Activated CD4-positive, alpha-beta T cell treated with anti-CD3 and anti-CD28 coated beads for 48 hours (primary cell): ENCODE measurements at regions not wholly inside any gene's neighbourhood (a gene's known extent, or its start where the extent isn't known, plus 50 kb on each side); places are given as distances from the start of the nearest gene placed in this dataset.

Experiments
- DNase-seq: peaks from one replicate; pipeline ENCODE4 v3.0.0-alpha.2; 2020

DNA sequence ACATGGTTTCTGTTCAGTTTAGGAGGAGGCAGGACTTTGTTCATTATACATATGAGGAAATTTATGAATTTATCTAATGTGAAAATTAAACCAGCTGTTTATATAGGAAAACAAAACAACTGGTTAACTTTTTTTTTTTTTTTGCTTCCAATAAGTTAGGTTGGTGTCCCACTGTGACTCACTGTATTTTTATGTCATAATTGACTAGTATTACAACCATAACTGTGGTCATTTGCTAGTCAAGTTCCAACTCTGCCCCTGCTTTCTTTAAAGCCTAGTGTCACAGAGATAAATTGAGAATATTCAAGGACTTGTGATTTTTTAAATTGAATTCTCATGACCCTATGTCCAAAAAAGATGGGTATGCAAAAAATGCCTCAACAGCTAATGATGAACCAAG is 227.7 kb downstream of the BCAT1 start:
- no peak for DNase-seq

DNA sequence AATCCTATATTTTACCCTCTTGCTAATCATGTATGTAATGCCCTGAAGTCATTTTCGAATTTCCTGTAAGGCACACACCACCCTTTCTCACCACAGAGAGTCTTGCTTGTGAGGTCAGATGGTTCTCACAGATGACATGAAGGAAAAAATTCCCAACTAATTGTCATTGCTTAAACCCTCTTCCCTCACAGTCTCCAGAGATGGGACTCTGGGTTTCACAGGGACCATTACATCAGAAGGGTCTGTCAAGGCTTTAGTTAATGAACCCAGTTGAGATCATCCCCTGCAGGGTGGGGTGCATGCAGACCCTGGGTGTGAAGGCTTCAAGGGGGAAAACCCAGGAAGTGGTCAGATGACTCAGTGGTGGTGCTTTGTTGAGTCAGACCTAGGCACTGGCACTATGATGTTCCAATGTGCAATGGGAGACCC is 229.6 kb downstream of the BCAT1 start:
- peak; percentile 61 for DNase-seq

- DNase-seq = no peak
Observed at GRCh38 chr12:24718617-24719016, 230.3 kb downstream of the BCAT1 start.

- DNase-seq = no peak
Observed at GRCh38 chr12:24714237-24714636, 234.7 kb downstream of the BCAT1 start.

DNA sequence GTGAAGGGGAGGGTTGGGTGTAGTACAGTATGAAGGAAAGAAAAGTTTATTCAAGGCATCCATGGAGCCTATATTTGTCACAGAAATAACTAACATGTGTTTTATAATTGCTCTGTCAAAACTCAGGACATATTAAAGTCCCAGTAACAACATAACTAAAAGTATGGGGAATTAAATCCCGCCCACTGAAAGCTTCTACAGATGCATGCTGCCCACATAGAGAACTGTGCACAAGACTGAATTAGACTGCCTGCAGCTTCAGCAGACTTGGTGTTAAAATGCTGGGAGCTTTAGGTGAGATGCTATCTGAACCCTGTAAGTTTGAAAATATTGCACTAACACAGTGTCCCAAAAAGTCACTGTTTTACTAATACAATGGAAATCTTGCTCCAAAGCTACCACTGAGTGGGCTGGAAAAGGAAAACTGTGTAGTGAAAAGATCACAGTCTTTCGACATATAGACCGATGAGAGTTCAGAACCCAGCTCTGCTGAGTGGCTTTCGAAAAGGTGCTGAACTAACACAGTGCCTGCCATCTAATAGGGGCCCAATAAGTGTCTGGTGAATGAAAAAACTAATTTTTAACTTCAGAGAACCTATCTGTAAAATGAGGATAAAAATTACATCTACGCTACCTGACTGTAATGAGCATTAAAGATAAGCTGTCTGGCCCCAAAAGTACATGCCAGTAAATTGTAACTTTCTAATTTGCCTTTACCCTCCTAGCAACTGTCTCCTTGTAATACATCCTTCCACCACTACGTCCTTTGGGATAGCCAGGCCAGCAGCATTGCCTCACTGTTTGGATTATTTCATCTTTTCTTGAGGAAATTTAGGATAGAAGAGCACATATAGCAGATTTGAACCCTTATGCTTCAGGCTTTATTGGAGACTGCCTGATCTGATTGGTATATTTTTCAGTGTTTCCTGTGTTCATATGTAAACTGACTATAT is 237.6 kb downstream of the BCAT1 start:
- no peak for DNase-seq

GRCh38 chr12:24709216-24709615 is 239.7 kb downstream of the BCAT1 start:
- DNase-seq = no peak

DNA sequence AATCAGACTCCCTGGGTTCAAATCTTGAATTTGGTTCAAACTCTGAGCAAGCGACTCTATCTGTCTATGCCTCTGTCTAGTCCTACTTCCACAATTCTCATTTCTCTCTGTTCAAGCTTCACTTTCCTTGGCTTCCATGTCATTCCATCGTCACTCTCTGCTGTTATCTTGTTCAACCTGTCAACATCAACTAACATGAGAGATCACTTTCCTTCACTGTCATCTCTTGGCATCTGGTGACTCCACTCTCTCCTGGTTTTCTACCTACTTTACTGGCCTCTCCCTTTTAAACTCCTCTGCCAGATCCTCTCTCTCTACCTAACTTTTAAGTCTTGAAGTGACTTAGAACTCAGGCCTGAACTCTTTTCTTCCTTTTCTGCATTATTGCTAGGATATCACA is 240.2 kb downstream of the BCAT1 start:
- no peak for DNase-seq

DNA sequence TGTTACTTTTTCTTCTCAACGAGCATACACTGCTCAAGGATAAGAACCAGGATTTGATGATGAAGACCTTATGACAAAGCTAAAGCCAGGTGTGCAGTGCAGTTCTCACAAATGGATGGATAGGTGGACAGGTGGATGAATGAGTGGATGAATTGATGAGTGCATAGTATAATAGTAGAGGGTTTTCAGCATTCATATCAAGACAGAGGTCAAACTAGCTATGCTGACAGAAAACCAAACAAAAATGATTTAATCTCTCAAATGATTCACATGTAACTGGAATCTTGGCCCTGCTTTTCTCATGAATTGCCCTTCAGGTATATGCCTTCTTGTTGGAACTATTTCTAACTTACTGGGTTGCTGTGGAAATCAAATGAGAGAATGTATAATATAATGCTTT is 240.9 kb downstream of the BCAT1 start:
- DNase-seq = no peak

- DNase-seq = no peak
Observed at GRCh38 chr12:24707334-24707733, 241.6 kb downstream of the BCAT1 start.

DNA sequence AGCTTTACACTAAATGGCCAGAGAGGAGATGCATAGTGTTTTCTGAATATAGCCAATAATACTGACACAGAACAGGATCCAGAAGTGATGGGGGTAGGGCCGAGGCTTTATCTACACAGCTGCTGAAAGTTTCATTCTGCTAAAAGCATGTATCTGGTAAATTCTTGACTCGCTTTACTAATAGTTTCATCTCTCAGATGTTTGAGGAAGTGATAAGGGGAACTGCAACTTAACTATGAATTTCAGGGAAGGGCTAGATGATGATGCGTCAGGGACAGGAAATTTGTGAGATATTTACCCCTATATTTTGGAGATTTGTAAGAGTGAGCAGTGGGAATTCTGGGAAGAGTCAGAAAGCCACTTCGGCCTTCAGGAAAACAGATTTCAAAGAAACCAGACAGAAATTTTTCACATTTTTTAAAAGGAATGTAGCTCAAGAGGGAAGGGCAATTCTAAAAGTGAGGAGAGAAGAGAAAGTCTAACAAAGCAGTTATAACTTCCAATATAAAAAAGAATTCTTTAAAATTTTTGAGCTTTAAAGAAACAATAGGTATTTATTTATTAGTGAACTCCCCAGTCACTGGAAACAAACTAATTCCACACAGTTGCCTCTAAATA is 243.1 kb downstream of the BCAT1 start:
- DNase-seq = no peak

DNA sequence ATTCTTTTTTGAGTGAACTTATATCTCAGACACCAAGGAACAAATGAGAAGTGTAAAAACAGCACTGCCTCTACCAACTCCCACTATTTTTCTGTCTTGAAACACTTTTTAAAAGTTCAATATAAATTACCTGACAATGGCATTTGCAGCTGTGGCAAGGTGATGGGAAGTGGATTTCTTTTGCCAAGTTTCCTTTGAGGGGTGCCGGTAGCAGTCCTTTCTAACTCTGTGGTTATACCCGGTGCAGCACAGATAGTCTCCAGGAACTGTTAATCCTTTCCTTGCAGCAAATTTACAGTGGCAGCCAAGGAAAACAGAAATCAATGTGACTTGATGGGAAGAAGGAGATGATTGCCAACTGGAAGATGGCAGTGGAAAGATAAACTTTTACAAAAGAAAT is 243.7 kb downstream of the BCAT1 start:
- DNase-seq = no peak

GRCh38 chr12:24701343-24701742 is 247.6 kb downstream of the BCAT1 start:
- DNase-seq = no peak

DNA sequence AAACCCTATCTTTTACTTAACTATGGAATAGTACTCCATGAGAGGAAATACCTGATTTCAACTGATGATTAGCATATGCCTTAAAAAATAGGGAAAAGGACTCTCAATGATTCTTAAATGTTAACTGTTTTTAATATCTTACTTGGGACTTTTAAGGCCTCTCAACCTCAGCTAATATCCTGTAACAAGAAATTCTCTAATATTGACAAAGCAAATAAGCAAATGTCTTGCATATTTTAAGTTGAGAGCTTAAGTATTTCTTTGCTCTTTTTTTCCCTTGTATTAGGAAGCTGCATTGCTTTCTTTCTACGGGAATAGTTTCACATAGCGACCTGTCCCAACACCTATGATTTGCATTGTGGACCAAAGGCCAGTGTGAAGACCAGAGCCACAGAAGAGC is 249.9 kb downstream of the BCAT1 start:
- no peak for DNase-seq

- no peak for DNase-seq
Observed at GRCh38 chr12:24697769-24698168, 251.1 kb downstream of the BCAT1 start.

DNA sequence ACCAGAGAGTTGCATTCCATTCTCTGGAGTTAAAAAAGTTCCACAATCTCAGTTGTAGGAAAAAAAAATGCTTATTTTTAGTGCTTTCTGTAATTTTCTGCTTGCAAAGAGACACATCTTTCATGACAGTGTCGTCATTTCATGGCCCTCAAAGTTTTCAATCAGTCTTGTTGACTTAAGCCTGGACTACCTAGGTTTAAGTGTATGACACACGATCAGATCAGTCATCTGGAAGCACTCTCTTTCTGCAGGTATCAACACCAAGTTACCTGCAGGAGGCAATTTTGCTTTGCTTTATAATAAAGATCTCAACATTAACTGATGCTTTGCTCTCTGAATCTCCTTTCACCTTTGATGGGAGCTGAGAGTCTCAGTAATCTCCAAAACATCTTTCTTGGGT is 251.6 kb downstream of the BCAT1 start:
- DNase-seq = no peak

- DNase-seq = no peak
Observed at GRCh38 chr12:24696800-24697199, 252.1 kb downstream of the BCAT1 start.

DNA sequence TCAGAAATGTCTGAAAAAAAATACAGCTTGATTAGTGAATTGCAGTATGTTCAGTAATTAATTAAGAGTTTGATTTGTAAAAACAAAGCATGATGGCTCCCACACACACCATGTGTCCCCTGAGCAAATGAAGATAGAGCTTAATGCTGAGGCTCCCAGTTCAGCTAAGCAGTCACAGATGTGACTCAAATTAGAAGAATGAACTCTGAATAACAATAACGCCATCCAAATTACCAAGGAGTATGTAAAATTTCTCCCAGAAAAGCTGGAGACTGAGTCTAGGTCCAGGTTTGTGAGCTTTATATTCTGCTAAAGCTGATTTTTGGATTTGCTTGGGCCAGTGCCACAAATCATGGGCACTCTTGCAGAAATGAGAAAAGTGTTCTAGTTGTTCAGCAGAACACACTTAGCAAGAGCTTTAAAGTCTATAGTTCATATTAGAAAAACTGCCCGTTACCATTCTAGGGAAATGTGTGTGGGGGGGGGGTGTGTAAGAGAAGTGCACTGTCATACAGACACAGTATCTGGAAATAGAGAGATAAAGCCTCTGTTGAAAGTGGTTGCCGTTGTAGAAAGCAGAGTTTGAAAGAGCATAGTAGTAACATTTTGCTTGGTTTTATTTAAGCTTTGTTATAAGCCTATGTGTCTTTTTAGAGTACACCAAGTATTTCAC is 253.1 kb downstream of the BCAT1 start:
- DNase-seq = no peak

- DNase-seq = no peak
Observed at GRCh38 chr12:24695103-24695502, 253.8 kb downstream of the BCAT1 start.

DNA sequence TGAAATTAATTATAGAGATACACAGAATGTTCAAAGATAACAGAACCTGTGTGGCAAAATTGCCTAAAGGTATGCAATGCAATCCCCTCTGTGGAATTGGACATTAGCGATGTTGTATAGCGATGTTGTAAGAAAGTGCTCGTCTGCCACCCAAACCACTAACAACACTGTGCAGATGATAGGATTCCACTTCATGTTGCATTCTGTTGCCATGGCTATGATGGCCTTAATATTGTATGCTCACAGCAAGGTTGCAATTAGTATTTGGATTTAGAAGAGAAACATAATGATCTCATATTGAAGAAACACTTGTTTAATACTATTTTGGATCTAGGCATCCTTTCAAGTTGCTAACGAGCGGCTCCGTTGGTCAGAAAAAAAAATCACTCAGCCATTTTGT is 260.3 kb downstream of the BCAT1 start:
- DNase-seq = no peak

- no peak for DNase-seq
Observed at GRCh38 chr12:24681570-24681969, 267.3 kb downstream of the BCAT1 start.

DNA sequence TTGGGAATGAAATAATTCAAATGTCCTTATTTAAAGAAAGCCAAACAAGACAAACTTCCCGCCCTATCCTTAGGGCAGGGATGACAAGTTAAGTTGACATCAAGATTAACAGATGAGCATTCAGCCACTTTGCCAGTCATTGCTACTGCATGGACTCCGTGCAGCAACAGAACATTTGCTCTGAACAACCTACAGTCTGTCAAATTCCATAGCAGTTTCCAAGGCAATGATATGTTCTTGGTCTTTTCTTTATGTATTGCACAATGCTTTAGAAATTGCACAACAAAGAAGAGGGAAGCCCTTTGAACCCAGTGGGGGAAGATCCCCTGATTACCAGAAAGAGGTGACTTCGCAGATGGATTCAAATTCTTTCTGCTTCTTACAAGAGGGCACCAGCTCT is 269.8 kb downstream of the BCAT1 start:
- no peak for DNase-seq

GRCh38 chr12:24678436-24678835 is 270.5 kb downstream of the BCAT1 start:
- DNase-seq = no peak

DNA sequence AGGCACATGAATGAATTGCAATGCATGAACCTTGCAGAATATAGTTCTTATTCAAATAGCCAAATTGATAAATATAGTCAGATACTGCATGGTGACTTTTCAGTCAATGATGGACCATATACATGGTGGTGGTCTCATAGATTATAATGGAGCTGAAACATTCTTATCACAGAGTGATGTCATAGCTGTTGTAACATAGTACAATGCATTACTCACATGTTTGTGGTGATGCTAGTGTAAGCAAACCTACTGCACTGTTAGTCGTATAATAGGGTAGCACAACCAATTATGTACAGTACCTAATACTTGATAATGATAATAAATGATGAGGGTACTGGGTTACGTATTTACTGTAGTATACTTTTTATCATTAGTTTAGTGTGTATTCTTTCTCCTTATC is 280.3 kb downstream of the BCAT1 start:
- no peak for DNase-seq
